ENCODE measurements at regions not wholly inside any gene's neighbourhood (a gene's known extent, or its start where the extent isn't known, plus 50 kb on each side); places are given as distances from the start of the nearest gene placed in this dataset.

DNA sequence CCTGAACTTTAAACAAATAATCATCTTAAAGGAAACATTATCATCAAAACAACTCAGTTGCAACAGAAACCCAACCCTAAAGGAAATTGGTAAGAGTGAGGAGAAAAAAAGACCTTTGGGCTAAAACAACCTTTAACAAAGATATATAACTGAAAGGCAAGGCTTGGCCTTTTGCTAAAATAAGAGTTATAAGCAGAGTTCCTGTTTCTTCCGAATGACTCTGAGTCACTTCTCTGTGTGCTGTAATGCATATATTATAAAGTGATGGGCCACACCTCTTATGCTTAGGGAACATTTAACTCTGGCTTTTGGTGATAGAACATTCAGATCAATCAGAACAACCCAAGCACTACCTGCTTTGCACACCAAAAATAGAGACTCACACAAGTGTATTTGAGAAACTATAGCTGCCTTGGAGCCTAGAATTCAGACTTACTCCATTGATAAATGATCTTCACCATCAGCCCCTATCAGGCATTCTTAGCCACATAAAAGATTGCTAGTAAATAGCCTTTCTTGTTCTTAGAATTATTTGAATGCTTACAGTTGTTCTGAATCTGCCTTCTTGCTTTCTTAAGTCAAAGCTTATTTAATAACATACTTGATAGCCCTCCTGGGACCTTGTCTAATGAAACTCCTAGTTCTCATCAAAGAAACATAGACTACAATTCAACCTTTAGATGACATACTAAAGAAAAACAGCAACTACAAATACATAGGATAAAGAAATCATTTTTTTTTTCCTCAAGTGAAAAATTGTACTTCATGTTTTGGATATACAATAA lies 294.2 kb upstream of the SEMA6D start:
- TF ChIP-seq RAD21 (IDR thresholded peaks at IDR 0.05; ENCODE audit: insufficient read depth, low read depth, low read length) (no peak), CHD4 (IDR thresholded peaks at IDR 0.05) (no peak), BMI1 (IDR thresholded peaks at IDR 0.05; ENCODE audit: borderline replicate concordance) (no peak)

All from GM12878 (cell line).